ENCODE measurements at regions not wholly inside any gene's neighbourhood (a gene's known extent, or its start where the extent isn't known, plus 50 kb on each side); places are given as distances from the start of the nearest gene placed in this dataset.

DNA sequence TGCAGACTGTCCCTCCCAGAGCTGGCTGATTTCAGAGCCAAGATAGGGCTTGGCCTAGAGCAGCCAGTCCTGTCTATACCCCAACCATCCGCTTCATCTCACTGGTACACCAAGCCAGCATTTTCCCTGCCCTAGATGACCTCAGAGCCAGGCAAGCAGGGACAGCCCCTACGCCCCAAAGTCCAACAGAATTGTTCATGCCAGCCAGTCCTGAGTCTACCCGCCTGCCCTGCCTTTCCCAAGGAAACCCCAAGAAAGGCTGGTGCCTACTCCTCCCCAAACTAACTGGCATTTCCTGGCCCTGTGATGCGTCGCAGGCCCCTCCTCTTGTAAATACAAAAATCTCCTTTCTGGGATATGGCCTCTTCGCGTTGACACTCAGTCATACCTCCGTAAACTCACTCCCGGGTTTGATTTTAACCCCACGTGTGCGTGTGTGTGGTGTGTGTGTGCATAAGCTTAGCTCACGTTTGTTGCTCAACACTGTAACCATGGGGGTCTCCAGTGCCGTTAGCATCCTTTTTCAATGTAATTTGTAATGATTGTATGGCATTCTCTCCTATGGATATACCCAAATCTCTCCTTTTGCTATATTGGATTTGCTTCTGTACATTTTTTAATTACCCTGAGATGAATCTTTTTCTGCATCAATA lies 75.3 kb downstream of the SIK1 start:
- TF ChIP-seq, protein P1, sequence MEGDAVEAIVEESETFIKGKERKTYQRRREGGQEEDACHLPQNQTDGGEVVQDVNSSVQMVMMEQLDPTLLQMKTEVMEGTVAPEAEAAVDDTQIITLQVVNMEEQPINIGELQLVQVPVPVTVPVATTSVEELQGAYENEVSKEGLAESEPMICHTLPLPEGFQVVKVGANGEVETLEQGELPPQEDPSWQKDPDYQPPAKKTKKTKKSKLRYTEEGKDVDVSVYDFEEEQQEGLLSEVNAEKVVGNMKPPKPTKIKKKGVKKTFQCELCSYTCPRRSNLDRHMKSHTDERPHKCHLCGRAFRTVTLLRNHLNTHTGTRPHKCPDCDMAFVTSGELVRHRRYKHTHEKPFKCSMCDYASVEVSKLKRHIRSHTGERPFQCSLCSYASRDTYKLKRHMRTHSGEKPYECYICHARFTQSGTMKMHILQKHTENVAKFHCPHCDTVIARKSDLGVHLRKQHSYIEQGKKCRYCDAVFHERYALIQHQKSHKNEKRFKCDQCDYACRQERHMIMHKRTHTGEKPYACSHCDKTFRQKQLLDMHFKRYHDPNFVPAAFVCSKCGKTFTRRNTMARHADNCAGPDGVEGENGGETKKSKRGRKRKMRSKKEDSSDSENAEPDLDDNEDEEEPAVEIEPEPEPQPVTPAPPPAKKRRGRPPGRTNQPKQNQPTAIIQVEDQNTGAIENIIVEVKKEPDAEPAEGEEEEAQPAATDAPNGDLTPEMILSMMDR (IDR thresholded peaks at IDR 0.05): no peak
- TF ChIP-seq POLR2A (IDR thresholded peaks at IDR 0.05): no peak

Measured in uterus (tissue), 2 donors.